Neural progenitor cell (in vitro differentiated cells): ENCODE measurements at regions not wholly inside any gene's neighbourhood (a gene's known extent, or its start where the extent isn't known, plus 50 kb on each side); places are given as distances from the start of the nearest gene placed in this dataset.

Experiments
- EZH2 ChIP-seq: fragments of 200-600 bp; sonication (generic); IDR thresholded peaks from 2 replicates; pipeline ENCODE4 v1.6.1; 2017; ENCODE audit warnings: antibody characterized with exemption, mild to moderate bottlenecking, moderate library complexity
- EZH2phosphoT487 ChIP-seq: fragments of 200-600 bp; sonication (generic); IDR thresholded peaks from 2 replicates; pipeline ENCODE4 v1.6.1; 2017; ENCODE audit warnings: antibody characterized with exemption
- TF ChIP-seq, protein P1 (sequence below): fragments of 200-600 bp; sonication (generic); IDR thresholded peaks from 2 replicates; pipeline ENCODE4 v1.5.1; 2017; ENCODE audit warnings: antibody characterized with exemption, mild to moderate bottlenecking

DNA sequence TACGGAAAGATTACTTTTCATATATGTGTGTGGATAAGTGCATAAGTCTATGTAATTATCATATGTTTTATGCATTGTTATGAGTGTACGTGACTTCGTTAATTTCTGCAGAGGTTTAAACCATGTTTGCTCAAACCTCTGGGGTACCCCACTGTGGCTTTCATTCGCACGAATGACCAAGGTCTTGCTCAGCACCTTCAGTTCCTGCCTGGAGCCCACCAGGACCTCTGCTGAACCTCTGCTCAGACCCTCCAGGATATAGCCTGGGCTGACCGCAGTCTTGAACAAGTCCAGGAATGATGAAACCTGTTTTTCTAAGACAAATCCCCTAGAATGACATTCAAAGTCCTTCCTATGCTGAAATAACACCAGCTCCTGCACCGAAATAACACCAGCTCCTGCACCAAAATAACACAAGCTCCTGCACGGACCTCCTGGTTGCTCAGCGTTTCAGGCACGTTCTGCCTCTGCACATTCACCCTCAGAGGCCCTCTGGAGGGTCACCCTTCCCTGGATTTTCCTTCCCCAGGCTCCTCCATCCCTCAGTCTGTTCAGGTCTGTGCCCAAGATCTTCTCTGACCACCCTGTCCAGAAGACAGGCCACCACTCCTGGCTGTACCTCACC, 99.7 kb upstream of the BOD1 start:
- TF ChIP-seq, protein P1, sequence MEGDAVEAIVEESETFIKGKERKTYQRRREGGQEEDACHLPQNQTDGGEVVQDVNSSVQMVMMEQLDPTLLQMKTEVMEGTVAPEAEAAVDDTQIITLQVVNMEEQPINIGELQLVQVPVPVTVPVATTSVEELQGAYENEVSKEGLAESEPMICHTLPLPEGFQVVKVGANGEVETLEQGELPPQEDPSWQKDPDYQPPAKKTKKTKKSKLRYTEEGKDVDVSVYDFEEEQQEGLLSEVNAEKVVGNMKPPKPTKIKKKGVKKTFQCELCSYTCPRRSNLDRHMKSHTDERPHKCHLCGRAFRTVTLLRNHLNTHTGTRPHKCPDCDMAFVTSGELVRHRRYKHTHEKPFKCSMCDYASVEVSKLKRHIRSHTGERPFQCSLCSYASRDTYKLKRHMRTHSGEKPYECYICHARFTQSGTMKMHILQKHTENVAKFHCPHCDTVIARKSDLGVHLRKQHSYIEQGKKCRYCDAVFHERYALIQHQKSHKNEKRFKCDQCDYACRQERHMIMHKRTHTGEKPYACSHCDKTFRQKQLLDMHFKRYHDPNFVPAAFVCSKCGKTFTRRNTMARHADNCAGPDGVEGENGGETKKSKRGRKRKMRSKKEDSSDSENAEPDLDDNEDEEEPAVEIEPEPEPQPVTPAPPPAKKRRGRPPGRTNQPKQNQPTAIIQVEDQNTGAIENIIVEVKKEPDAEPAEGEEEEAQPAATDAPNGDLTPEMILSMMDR: no peak
- TF ChIP-seq EZH2 (no peak), EZH2phosphoT487 (no peak)
